Activated naive CD8-positive, alpha-beta T cell treated with anti-CD3 and anti-CD28 coated beads, Interleukin-2, amount 50 U/mL, for 24 hours (primary cell): ENCODE measurements at regions not wholly inside any gene's neighbourhood (a gene's known extent, or its start where the extent isn't known, plus 50 kb on each side); places are given as distances from the start of the nearest gene placed in this dataset.
A peak's percentile ranks its signal among the peaks of the same experiment; 100 is the strongest.

Experiments used
- ATAC-seq: fragments of 150-1000 bp; cut with Tn5 transposase; one replicate; pipeline ENCODE4 v1.10.0; 2021
- DNase-seq: peaks from one replicate; pipeline ENCODE4 v3.0.0; 2021
- H3K27ac Mint-ChIP-seq: one replicate; pipeline ENCODE4 v1.8.0; 2021; ENCODE audit warnings: mild to moderate bottlenecking, mixed read lengths
- H3K27me3 Mint-ChIP-seq: one replicate; pipeline ENCODE4 v1.8.0; 2021; ENCODE audit warnings: mixed read lengths
- H3K36me3 Mint-ChIP-seq: one replicate; pipeline ENCODE4 v1.8.0; 2021; ENCODE audit warnings: low read depth, mixed read lengths
- H3K4me1 Mint-ChIP-seq: one replicate; pipeline ENCODE4 v1.8.0; 2021; ENCODE audit warnings: mixed read lengths
- H3K4me3 Mint-ChIP-seq: one replicate; pipeline ENCODE4 v1.8.0; 2021; ENCODE audit warnings: mild to moderate bottlenecking, moderate library complexity, mixed read lengths
- H3K9me3 Mint-ChIP-seq: one replicate; pipeline ENCODE4 v1.8.0; 2021; ENCODE audit warnings: mixed read lengths

DNA sequence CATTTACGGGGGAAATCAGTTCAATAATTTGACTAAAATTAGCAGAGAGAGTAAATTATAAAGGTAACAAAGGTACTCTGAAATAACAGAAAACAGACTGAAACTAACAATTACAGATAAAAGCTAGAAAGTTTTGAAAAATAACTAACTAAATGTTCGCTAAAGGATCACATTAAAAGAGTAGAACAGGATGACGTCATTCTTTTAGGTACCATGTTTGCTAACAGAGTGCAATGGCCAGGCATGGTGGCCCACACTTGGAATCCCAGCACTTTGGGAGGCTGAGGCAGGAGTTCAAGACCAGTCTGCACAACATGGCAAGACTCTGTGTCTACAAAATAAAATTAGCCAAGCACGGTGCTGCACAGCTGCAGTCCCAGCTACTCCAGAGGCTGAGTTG, 212.3 kb upstream of the CDYL start:
- peaks cover 9% of the 10 kb centered on the region for H3K27me3 Mint-ChIP-seq
- DNase-seq (no peak), ATAC-seq (no peak)
- no peaks in the 10 kb centered on the region for H3K9me3 Mint-ChIP-seq
- H3K4me1 Mint-ChIP-seq: no peaks in the 10 kb centered on the region
- H3K27ac Mint-ChIP-seq: no peak overlapping the region
- H3K4me3 Mint-ChIP-seq: no peak overlapping the region
- H3K36me3 Mint-ChIP-seq: no peaks in the 10 kb centered on the region

DNA sequence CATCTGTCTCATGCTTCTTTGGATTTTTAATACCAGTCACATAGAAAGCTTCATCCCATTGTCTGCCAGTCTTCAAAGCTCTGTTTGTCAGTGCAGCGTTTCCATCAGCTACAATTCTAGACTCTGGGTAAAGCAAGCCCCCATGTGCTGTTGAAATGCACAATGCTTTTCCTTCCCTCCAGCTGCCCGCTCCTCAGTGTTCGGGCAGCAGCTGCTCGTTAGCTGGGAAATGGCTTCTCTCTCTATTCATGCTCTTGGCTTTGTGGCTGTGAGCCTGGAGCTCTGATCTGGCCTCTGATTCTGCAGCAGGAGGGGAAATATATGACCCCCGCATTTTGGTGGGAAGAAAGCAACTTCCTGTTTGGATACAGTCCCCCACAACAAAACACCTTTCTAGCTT, 213.0 kb upstream of the CDYL start:
- DNase-seq: no peak
- no peak overlapping the region for H3K27ac Mint-ChIP-seq
- H3K4me1 Mint-ChIP-seq: no peaks in the 10 kb centered on the region
- H3K4me3 Mint-ChIP-seq: no peak overlapping the region
- no peak for ATAC-seq
- H3K9me3 Mint-ChIP-seq: no peaks in the 10 kb centered on the region
- no peaks in the 10 kb centered on the region for H3K36me3 Mint-ChIP-seq
- H3K27me3 Mint-ChIP-seq: peaks cover 9% of the 10 kb centered on the region

DNA sequence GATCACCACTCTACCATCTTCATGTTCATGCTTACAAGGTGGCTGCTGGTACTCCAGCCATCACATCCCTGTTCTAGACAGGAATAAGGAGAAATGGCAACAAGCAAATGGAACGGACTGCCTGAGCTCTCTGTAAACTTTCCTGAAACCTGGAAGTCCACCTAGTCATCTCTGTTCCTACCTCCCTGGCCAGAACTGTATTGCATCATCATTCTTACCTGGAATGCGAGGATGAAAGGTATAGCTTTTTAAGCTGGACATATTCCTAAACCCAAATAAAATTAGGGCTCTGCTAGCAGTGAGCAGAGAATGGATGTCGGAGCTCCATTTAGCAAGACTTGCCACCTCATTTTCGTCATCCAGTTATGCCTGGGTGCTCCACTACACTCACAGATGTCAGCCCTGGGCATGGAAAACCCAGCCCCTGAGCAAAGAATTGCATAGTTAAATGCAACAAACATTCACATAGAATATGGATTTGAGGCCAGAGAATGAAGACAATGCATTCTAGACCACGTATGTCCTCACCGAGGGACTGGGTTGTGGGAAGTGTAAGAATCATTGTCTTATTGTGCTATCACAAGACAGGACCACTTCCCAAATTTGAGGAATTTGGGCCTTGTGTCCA, 214.3 kb upstream of the CDYL start:
- no peak overlapping the region for H3K27ac Mint-ChIP-seq
- DNase-seq (no peak), ATAC-seq (no peak)
- H3K27me3 Mint-ChIP-seq: peaks cover 9% of the 10 kb centered on the region
- H3K36me3 Mint-ChIP-seq: no peaks in the 10 kb centered on the region
- H3K4me1 Mint-ChIP-seq: no peaks in the 10 kb centered on the region
- no peaks in the 10 kb centered on the region for H3K9me3 Mint-ChIP-seq
- H3K4me3 Mint-ChIP-seq: no peak overlapping the region

DNA sequence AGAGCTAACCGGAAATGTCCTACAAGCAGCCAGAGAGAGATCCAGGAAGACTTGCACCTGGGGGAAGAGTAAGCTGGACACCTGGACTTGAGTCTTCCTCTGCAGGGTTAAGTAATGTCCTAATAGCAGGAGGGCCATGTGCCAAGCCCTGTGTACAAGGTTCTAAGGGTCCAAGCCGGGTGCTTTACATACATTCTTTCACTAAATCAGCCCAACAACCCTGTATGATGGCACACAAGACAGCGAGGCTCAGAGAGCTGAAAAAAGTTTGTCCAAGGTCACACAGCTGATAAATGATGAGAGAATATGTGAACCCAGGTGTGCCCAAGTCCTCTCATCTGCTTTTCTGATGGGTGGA, 215.1 kb upstream of the CDYL start:
- Mint-ChIP-seq H3K4me3 (no peak overlapping the region), H3K9me3 (no peaks in the 10 kb centered on the region), H3K27me3 (peaks cover 9% of the 10 kb centered on the region), H3K4me1 (no peaks in the 10 kb centered on the region), H3K27ac (no peak overlapping the region), H3K36me3 (no peaks in the 10 kb centered on the region)
- ATAC-seq (no peak), DNase-seq (no peak)

DNA sequence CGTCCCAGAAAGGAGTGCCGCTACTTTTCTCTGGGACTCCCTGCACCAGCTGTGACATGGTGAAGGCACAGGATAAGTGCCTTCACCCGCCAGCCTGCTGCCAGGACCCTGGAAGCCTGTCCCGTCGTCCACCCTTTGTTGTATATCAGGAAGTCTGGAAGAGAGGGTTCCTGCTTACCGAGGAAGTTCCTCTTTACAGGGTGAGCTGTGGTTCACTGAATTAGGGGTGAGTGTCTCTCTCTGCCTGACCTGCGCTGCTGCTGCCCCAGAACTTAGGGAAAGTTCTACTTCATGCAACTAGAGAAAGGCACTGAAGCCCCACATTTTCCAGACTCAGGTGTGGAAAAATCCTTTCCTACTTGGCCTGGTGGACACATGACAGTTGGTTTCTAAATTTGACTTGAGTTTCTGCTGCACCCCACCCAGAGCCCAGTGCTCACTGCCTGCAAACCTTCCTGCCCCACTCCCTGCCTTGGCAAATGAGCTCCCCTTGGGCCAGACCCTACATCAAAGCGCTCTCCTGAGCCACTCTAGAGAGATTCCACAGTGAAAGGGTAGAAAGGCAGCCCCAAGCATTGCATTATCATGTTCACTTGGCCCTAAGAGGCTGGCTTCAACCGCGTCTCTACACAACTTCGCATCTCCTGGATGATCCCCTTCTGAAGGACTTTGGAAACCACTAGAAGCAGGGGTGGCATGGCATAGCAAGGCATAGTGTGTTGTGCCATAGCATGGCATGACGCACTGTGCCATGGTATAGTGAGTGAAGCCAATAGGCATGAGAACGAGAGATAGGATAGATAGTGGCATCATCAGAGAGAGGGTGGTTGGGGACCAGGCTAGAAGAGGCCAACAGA, 215.8 kb upstream of the CDYL start:
- peak; percentile 28 for ATAC-seq
- H3K4me3 Mint-ChIP-seq: no peak overlapping the region
- DNase-seq: no peak
- no peak overlapping the region for H3K27ac Mint-ChIP-seq
- no peaks in the 10 kb centered on the region for H3K9me3 Mint-ChIP-seq
- H3K36me3 Mint-ChIP-seq: no peaks in the 10 kb centered on the region
- H3K4me1 Mint-ChIP-seq: no peaks in the 10 kb centered on the region
- H3K27me3 Mint-ChIP-seq: peaks cover 9% of the 10 kb centered on the region

DNA sequence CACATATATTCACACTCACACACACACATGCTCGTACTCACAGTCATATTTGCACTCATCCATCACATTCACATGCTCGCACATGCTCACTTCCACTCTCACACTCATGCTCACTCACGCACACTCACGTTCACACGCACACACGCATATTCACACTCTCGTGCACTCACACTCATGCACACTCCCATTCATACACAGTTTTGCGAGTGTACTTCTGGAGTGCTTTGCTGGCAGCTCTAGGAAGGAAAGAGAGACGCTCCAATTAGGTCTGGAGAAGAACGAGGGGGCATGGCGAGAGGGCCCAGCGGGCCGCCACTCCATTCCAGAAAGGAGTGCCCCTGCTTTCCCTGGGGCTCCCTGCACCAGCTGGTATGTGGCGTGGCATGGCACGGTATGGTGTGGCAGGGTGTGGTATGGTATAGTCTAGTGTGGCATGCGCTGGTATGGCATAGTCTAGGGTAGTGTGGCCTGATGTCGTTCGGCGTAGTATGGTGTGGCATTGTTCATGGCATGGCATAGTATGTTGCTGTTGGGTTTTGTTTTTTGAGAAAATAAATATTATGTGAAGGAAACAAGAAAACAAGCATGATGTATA, 216.8 kb upstream of the CDYL start:
- H3K27me3 Mint-ChIP-seq: peaks cover 9% of the 10 kb centered on the region
- DNase-seq (no peak), ATAC-seq (no peak)
- no peaks in the 10 kb centered on the region for H3K4me1 Mint-ChIP-seq
- no peak overlapping the region for H3K27ac Mint-ChIP-seq
- no peaks in the 10 kb centered on the region for H3K36me3 Mint-ChIP-seq
- no peak overlapping the region for H3K4me3 Mint-ChIP-seq
- H3K9me3 Mint-ChIP-seq: no peaks in the 10 kb centered on the region

DNA sequence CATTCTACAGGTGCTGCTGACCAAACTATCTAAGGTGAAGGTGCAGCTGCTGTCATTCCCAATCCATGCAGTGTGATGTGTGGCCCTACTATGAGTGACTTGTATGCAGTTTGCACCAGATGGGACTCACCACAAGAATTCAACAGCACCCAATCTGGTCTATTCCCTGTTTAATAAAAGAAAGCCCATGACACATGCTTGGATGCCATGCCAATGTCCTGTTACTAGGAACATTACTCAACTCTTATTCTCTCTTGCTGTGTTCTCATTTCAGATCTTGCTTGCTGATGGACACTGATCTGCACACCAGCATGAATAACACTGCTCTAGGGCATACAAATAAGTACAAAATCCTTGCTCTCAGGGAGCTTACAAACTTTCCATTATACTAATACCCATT, 221.6 kb upstream of the CDYL start:
- Mint-ChIP-seq H3K27me3 (peaks cover 20% of the 10 kb centered on the region), H3K4me3 (no peak overlapping the region), H3K27ac (no peak overlapping the region), H3K4me1 (no peaks in the 10 kb centered on the region), H3K36me3 (no peaks in the 10 kb centered on the region), H3K9me3 (peaks cover 4% of the 10 kb centered on the region)
- no peak for ATAC-seq
- DNase-seq: no peak

DNA sequence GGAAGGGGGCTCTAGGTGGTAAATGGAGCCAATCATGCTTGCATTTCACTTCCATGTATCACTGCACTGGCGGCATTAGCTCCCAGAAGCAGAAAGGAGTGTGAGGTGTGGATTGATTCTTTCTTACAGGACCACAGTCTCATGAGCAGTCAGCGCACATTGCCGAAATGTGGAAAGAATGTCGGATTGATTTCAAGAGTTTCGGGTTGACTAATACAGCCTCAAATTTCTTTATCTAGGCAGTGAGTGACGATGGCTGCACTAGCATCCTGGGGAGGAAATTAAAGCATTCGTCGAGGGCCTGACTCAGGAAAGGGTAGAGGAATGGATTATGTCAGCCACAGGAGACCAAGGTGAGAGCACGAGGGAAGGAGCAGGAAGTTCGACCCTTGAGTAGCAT, 222.8 kb upstream of the CDYL start:
- no peaks in the 10 kb centered on the region for H3K4me1 Mint-ChIP-seq
- H3K27me3 Mint-ChIP-seq: peaks cover 18% of the 10 kb centered on the region
- H3K27ac Mint-ChIP-seq: no peak overlapping the region
- H3K4me3 Mint-ChIP-seq: no peak overlapping the region
- ATAC-seq: no peak
- peaks cover 4% of the 10 kb centered on the region for H3K9me3 Mint-ChIP-seq
- H3K36me3 Mint-ChIP-seq: no peaks in the 10 kb centered on the region
- DNase-seq: no peak

DNA sequence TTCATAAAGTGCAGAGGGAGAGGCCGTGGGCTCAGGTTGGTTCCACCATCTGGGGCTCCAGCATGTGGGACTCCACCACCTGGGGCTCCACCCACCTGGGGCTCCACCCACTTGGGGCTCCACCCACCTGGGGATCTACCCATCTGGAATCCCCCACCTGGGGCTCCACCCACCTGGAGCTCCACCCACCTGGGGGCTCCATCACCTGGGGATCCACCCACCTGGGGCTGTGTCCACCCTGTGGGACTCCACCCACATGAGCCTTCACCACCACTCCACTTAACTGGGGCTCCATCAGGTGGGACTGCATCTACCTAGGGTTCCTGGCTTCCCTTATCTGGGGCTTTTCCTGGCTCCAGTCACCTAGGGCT, 226.0 kb upstream of the CDYL start:
- Mint-ChIP-seq H3K9me3 (peaks cover 4% of the 10 kb centered on the region), H3K27ac (no peak overlapping the region), H3K36me3 (no peaks in the 10 kb centered on the region), H3K27me3 (peaks cover 18% of the 10 kb centered on the region), H3K4me3 (no peak overlapping the region), H3K4me1 (no peaks in the 10 kb centered on the region)
- ATAC-seq: no peak
- no peak for DNase-seq

DNA sequence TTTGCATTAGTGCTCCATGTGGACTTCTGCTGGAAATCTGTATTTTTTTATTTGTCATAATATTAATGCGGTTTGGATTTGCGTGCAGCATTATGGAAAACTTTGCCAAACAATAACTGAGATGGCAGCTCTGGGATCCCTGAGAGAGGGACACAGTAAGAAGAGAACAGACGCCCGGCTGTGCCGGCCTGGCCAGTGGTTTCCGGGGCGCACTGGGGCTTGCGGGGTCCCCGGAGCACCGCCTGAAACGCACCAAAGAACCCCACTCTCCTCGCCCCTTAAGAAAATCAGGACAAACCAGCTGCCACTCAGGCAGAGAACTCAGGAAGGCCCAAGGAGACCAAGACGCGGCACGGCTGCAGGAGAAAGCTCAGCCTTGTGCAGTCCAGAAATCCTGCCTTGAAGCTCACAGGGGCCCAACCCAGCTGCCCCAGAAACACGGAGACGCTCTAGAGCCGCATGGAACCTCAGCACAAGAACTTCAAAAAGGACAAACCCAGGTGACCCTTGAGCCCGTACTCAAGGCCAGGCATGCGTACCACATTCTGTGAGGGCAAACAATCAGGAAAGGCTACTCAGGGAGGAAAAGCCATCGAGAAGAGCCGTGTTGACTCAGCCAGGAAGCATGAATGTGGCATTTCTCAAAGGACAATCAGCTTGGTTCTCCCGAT, 226.5 kb upstream of the CDYL start:
- Mint-ChIP-seq H3K4me1 (no peaks in the 10 kb centered on the region), H3K4me3 (no peak overlapping the region), H3K27ac (no peak overlapping the region), H3K36me3 (no peaks in the 10 kb centered on the region), H3K27me3 (peaks cover 18% of the 10 kb centered on the region), H3K9me3 (peaks cover 4% of the 10 kb centered on the region)
- DNase-seq: no peak
- ATAC-seq: no peak

DNA sequence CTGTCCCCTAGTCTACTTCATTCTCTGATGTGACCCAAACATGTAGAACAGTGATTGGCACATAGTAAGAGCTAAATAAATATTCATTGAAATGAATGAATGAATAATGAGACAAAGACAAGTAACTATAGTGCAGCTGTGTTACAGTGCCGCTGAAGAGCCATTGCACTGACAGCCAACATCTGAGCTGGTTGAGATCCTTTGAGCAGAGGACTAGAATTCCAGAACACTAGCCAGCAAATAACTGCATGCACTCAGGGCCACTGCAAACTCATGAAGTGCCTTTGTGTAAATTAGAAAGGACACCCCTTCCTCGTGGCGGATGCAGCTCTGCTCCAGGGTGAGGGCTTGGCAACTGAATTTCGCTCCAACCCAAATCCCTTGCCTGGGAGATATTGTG, 230.3 kb upstream of the CDYL start:
- H3K27me3 Mint-ChIP-seq: peaks cover 2% of the 10 kb centered on the region
- no peak for DNase-seq
- peaks cover 3% of the 10 kb centered on the region for H3K9me3 Mint-ChIP-seq
- no peaks in the 10 kb centered on the region for H3K36me3 Mint-ChIP-seq
- H3K27ac Mint-ChIP-seq: no peak overlapping the region
- H3K4me3 Mint-ChIP-seq: no peak overlapping the region
- no peaks in the 10 kb centered on the region for H3K4me1 Mint-ChIP-seq
- no peak for ATAC-seq

DNA sequence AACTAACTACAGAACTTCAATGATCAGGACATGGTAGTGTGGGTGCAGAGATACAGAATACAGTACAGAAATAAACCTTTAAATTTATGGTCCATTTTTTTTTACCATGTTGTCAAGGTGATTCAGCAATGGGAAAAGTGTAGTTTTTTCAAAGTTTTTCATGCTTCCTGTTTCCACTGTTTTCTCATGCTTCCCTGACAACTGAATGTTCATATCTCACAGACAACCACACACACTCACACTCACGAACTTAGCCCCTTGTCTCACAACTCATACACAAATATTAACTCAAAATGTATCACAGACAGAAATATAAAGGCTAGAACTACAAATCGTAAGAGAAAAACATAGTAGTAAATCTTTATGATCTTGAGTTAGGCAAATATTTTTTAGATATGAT, 232.6 kb upstream of the CDYL start:
- DNase-seq (no peak), ATAC-seq (no peak)
- H3K9me3 Mint-ChIP-seq: no peaks in the 10 kb centered on the region

DNA sequence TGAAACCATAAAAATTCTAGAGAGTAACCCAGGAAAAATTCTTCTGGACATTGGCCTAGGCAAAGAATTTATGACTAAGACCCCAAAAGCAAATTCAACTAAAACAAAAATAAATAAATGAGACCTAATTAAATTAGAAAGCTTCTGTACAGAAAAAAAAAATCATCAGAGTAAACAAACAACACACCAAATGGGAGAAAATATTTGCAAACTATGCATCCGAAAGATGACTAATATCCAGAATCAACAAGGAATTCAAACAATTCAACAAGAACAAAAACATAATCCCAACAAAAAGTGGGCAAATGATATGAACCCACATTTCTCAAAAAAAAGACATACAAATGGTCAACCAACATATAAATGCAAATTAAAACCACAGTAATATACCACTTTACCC, 242.6 kb upstream of the CDYL start:
- Mint-ChIP-seq H3K4me3 (no peak overlapping the region), H3K27ac (no peak overlapping the region), H3K36me3 (no peaks in the 10 kb centered on the region), H3K4me1 (no peaks in the 10 kb centered on the region), H3K27me3 (peaks cover 39% of the 10 kb centered on the region), H3K9me3 (peaks cover 22% of the 10 kb centered on the region)
- ATAC-seq: no peak
- no peak for DNase-seq

More for the DNA sequence above, 232.6 kb upstream of the CDYL start:
- Mint-ChIP-seq H3K27ac (no peak overlapping the region), H3K4me1 (no peaks in the 10 kb centered on the region), H3K4me3 (no peak overlapping the region), H3K36me3 (no peaks in the 10 kb centered on the region), H3K27me3 (peaks cover 4% of the 10 kb centered on the region)

DNA sequence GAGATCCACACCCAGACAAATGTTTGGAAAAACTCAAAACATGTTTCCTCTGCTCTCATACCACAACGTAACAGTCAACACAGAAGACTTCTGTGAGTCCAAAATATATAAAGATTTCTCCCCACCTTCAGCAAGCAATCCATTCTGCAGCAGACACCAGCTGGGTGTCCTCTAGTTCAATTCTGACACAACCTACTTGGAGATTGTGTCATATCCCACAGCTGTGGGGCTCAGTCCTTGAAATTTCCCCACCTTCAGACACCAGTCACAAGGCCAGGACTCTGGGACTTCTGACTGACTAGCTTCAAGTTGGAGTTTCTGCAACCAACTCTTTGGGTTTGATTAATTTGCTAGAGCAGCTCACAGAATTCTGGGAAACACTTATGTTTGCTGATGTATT, 244.8 kb upstream of the CDYL start:
- Mint-ChIP-seq H3K27ac (no peak overlapping the region), H3K4me3 (no peak overlapping the region), H3K4me1 (no peaks in the 10 kb centered on the region), H3K27me3 (peaks cover 46% of the 10 kb centered on the region), H3K36me3 (no peaks in the 10 kb centered on the region), H3K9me3 (peaks cover 31% of the 10 kb centered on the region)
- no peak for DNase-seq
- ATAC-seq: no peak

DNA sequence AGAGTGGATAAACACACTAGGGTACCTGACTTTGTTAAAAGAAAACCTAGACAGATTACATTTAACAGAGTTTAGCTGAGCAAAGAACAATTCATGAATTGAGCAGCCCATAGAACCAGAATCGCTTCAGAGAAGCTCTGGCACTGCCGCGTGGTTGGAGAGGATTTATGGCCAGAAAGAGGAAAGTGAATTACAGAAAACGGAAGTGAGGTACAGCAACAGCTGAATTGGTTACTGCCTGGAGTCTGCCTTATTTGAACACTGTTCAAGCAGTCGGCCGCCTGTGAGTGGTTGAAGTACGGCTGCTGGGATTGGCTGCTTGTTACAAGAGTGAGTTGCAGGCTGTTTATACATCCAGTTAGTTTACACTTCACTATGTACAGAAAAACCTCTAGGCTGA, 253.8 kb upstream of the CDYL start:
- H3K36me3 Mint-ChIP-seq: no peaks in the 10 kb centered on the region
- H3K4me3 Mint-ChIP-seq: no peak overlapping the region
- H3K27ac Mint-ChIP-seq: no peak overlapping the region
- no peak for DNase-seq
- peaks cover 26% of the 10 kb centered on the region for H3K27me3 Mint-ChIP-seq
- ATAC-seq: no peak
- peaks cover 7% of the 10 kb centered on the region for H3K9me3 Mint-ChIP-seq
- H3K4me1 Mint-ChIP-seq: no peaks in the 10 kb centered on the region
